DMS79 (cell line): ENCODE measurements at regions not wholly inside any gene's neighbourhood (a gene's known extent, or its start where the extent isn't known, plus 50 kb on each side); places are given as distances from the start of the nearest gene placed in this dataset.

Source experiments
- DNase-seq: peaks from one replicate; lab custom pipeline; 2025; lab: John Stamatoyannopoulos, UW

GRCh38 chr10:84789026-84789425 lies 460.6 kb downstream of the CCSER2 start:
- no peak for DNase-seq

GRCh38 chr10:84798312-84798711 lies 469.9 kb downstream of the CCSER2 start:
- DNase-seq: no peak

- no peak for DNase-seq
Observed at GRCh38 chr10:84801156-84801555, 472.8 kb downstream of the CCSER2 start.

- no peak for DNase-seq
Observed at GRCh38 chr10:84801916-84802315, 473.5 kb downstream of the CCSER2 start.

GRCh38 chr10:84805149-84805548 lies 476.8 kb downstream of the CCSER2 start:
- no peak for DNase-seq

GRCh38 chr10:84811113-84811512 lies 482.7 kb downstream of the CCSER2 start:
- no peak for DNase-seq

- DNase-seq: no peak
Observed at GRCh38 chr10:84818961-84819360, 490.6 kb downstream of the CCSER2 start.

- no peak for DNase-seq
Observed at GRCh38 chr10:84820120-84820519, 491.7 kb downstream of the CCSER2 start.

- no peak for DNase-seq
Observed at GRCh38 chr10:84820596-84820995, 492.2 kb downstream of the CCSER2 start.

GRCh38 chr10:84822931-84823630 lies 494.7 kb downstream of the CCSER2 start:
- no peak for DNase-seq

- no peak for DNase-seq
Observed at GRCh38 chr10:84824525-84824924, 496.1 kb downstream of the CCSER2 start.

GRCh38 chr10:84825330-84825729 lies 496.9 kb downstream of the CCSER2 start:
- DNase-seq: no peak

GRCh38 chr10:84826704-84827103 lies 498.3 kb downstream of the CCSER2 start:
- DNase-seq: no peak

- no peak for DNase-seq
Observed at GRCh38 chr10:84829131-84829530, 500.7 kb downstream of the CCSER2 start.

- DNase-seq: no peak
Observed at GRCh38 chr10:84837041-84837812, 508.8 kb downstream of the CCSER2 start.

GRCh38 chr10:84837877-84838276 lies 509.5 kb downstream of the CCSER2 start:
- DNase-seq: no peak

GRCh38 chr10:84838851-84839250 lies 510.5 kb downstream of the CCSER2 start:
- DNase-seq: no peak

GRCh38 chr10:84842593-84842992 lies 514.2 kb downstream of the CCSER2 start:
- no peak for DNase-seq

- DNase-seq: no peak
Observed at GRCh38 chr10:84844461-84844860, 516.1 kb downstream of the CCSER2 start.

GRCh38 chr10:84845628-84846261 lies 517.4 kb downstream of the CCSER2 start:
- no peak for DNase-seq

GRCh38 chr10:84846658-84847316 lies 518.4 kb downstream of the CCSER2 start:
- no peak for DNase-seq

GRCh38 chr10:84848967-84849366 lies 520.6 kb downstream of the CCSER2 start:
- DNase-seq: no peak

GRCh38 chr10:84850826-84851225 lies 522.4 kb downstream of the CCSER2 start:
- DNase-seq: no peak
